ENCODE measurements at regions not wholly inside any gene's neighbourhood (a gene's known extent, or its start where the extent isn't known, plus 50 kb on each side); places are given as distances from the start of the nearest gene placed in this dataset.

DNA sequence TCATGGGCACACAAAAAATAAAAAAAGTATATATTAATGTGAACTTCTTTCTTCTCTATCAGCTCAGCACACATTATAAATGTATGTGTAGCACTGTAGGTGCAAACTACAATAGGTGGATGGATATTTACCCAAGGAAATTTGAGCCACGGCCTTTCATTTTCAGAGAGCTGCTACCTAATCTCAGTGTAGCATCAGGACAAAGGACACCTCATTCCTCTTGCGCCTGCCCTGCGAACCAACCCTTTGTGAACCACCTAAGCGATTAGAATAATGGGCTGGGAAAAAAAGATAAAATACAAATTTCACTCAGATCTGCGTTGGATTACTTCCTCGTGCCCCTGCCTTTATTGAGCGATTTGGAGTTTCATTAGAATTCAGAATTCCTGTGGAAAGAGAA is 263.2 kb downstream of the NR2F2 start:
- no peak overlapping the region for H3K27ac Mint-ChIP-seq
- CTCF ChIA-PET = no interaction called here
- H3K4me3 Mint-ChIP-seq = no peak overlapping the region
- no peaks in the 10 kb centered on the region for H3K9me3 Mint-ChIP-seq
- no peak for DNase-seq
- H3K36me3 Mint-ChIP-seq (ENCODE audit: low read depth) = no peaks in the 10 kb centered on the region
- no peaks in the 10 kb centered on the region for H3K4me1 Mint-ChIP-seq
- POLR2A ChIA-PET = no interaction called here
- H3K27me3 Mint-ChIP-seq = no peaks in the 10 kb centered on the region

DNA sequence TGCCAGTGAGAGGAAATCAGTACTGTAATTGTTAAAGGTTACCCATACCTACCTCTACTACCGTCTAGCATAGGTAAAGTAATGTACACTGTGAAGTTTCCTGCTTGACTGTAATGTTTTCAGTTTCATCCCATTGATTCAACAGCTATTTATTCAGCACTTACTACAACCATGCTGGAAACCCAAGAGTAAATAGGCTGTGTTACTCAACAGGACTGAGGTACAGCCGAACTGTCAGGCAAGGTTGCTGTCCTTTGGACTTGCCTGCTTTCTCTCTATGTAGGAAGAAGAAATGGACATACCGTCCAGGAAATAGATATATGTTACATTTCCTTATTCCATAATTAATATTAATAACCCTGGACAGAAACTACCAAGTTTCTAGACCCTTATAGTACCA is 265.5 kb downstream of the NR2F2 start:
- POLR2A ChIA-PET = no interaction called here
- Mint-ChIP-seq H3K9me3 (no peaks in the 10 kb centered on the region), H3K4me3 (no peak overlapping the region), H3K4me1 (no peaks in the 10 kb centered on the region), H3K27ac (no peak overlapping the region), H3K27me3 (no peaks in the 10 kb centered on the region), H3K36me3 (ENCODE audit: low read depth) (no peaks in the 10 kb centered on the region)
- CTCF ChIA-PET = no interaction called here
- DNase-seq = no peak

DNA sequence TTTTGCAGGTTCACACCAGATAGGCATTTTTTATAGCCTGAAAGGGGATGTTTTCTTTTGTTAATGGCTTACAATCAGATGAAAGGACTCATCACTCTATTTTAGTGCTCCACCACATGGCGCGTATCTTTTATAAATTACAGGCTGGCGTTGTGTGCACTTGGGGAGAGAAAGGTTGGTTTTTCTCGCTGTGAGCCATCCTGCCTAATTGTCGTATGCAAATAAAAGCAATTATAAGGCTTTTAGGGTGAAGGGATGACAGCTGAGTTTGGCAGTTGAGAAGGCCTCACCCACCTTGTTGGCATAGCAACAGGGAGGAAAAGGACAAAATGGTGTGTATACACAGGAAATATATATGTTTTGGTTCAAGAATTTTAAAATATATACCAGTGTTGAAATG is 268.0 kb downstream of the NR2F2 start:
- ChIA-PET POLR2A (no interaction called here), CTCF (no interaction called here)
- no peaks in the 10 kb centered on the region for H3K9me3 Mint-ChIP-seq

DNA sequence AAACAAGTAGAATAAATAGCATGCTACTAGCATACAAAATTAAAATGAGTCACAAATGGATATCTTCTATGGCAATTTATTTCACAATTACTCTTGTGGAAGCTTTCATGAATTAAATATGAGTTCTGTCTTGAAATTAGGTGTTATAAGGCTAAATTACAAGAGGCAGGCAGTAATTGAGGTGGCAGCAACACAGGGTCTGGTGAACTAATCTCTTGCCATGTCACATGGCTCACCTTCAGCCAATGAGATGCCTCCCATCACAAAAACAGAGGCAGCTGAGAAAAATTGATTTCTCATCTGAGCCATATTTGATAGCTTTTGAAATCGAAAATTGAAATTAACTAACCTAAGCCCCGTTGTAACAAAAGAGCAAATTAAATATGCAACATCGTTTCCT is 268.8 kb downstream of the NR2F2 start:
- Mint-ChIP-seq H3K27ac (no peak overlapping the region), H3K9me3 (no peaks in the 10 kb centered on the region), H3K36me3 (ENCODE audit: low read depth) (no peaks in the 10 kb centered on the region), H3K27me3 (no peaks in the 10 kb centered on the region), H3K4me1 (no peaks in the 10 kb centered on the region), H3K4me3 (no peak overlapping the region)
- ChIA-PET CTCF (no interaction called here), POLR2A (no interaction called here)
- DNase-seq = no peak

More for the DNA sequence above, 268.0 kb downstream of the NR2F2 start:
- no peak overlapping the region for H3K27ac Mint-ChIP-seq
- no peaks in the 10 kb centered on the region for H3K36me3 Mint-ChIP-seq (ENCODE audit: low read depth)
- no peaks in the 10 kb centered on the region for H3K4me1 Mint-ChIP-seq
- no peak for DNase-seq
- H3K27me3 Mint-ChIP-seq = no peaks in the 10 kb centered on the region
- H3K4me3 Mint-ChIP-seq = no peak overlapping the region

DNA sequence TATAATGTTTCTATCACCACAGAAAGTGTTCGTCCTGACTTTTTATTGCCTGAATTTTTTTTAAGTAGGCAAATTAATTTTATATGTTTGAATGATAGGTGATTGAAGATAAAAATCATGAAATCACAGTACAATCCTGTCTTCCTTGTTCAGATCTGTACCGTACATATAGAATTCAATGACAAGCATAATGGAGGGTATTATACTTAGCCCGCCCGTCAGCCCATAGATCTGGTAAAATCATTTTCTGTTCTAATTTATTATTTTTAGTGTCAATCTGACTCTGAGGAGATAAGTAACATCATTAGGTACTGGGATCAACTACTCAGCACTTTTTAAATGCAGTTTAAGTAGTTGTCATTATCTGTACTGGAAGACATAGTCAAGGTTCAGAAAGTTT is 269.9 kb downstream of the NR2F2 start:
- Mint-ChIP-seq H3K9me3 (no peaks in the 10 kb centered on the region), H3K4me3 (no peak overlapping the region), H3K4me1 (no peaks in the 10 kb centered on the region), H3K36me3 (ENCODE audit: low read depth) (no peaks in the 10 kb centered on the region), H3K27ac (no peak overlapping the region), H3K27me3 (no peaks in the 10 kb centered on the region)
- no peak for DNase-seq
- CTCF ChIA-PET = no interaction called here
- POLR2A ChIA-PET = no interaction called here

DNA sequence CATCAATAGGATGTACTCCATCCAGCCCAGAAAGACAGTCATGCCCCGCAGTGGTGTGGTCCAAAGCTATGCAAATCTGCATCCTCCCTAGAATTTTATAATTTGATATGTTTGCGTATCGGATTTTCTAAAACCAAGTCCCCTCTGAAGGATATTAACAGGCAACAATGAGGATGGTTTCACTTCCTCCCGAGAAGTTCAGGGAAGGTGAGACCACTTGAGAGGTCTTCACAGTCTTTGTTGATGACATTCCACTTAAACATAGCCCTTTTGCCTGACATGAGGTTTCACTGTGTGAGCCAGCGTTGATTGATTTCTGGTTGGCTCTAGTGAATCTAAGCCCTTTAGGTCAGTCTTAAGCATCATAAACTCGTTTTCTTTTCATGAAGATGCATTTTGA is 276.1 kb downstream of the NR2F2 start:
- Mint-ChIP-seq H3K4me3 (no peak overlapping the region), H3K27ac (no peak overlapping the region), H3K27me3 (no peaks in the 10 kb centered on the region), H3K9me3 (no peaks in the 10 kb centered on the region), H3K36me3 (ENCODE audit: low read depth) (no peaks in the 10 kb centered on the region), H3K4me1 (no peaks in the 10 kb centered on the region)
- no peak for DNase-seq
- POLR2A ChIA-PET = no interaction called here
- CTCF ChIA-PET = no interaction called here

DNA sequence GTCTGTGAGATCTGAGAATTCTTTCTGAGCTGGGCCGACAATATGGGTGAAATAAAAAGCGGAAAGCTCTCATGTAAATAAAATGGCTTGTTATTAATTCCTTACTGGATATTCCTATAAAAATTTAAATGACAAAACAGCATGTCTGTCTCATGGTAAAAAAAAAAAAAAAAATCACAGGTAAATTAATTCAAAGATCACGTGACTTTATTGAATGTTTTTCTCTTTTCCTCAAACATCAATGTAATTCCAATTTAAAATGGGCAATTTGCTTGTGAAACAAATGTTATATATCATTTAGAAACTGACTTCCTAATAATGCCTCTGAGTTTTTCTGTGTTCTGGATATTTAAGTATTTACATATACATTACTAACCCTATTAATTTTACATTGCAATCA is 280.3 kb downstream of the NR2F2 start:
- Mint-ChIP-seq H3K4me3 (no peak overlapping the region), H3K36me3 (ENCODE audit: low read depth) (no peaks in the 10 kb centered on the region), H3K9me3 (peaks cover 2% of the 10 kb centered on the region), H3K4me1 (no peaks in the 10 kb centered on the region), H3K27ac (no peak overlapping the region), H3K27me3 (no peaks in the 10 kb centered on the region)
- DNase-seq = no peak
- CTCF ChIA-PET = no interaction called here
- POLR2A ChIA-PET = no interaction called here

DNA sequence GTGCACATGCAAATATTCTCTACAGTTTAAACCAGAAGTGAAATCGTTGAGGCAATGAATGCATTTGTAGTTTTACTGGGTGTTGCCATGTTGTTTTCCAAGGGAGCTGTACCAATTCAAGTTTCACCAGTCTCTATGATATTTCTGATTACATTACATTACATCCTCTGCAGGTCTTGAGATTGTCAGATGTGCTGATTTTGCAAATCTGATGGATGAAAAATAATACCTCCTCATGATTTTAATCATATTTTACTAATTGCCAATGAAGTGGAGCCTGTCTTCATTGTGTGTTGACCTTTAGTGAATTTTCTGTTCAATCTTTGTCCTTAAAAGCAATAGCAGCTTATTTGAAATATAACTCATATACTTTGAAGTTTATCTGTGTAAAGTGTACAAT is 282.4 kb downstream of the NR2F2 start:
- no peak overlapping the region for H3K27ac Mint-ChIP-seq
- H3K9me3 Mint-ChIP-seq = peaks cover 4% of the 10 kb centered on the region
- CTCF ChIA-PET = no interaction called here
- H3K4me3 Mint-ChIP-seq = no peak overlapping the region
- DNase-seq = no peak
- H3K4me1 Mint-ChIP-seq = no peaks in the 10 kb centered on the region
- H3K27me3 Mint-ChIP-seq = no peaks in the 10 kb centered on the region
- H3K36me3 Mint-ChIP-seq (ENCODE audit: low read depth) = no peaks in the 10 kb centered on the region
- POLR2A ChIA-PET = no interaction called here

DNA sequence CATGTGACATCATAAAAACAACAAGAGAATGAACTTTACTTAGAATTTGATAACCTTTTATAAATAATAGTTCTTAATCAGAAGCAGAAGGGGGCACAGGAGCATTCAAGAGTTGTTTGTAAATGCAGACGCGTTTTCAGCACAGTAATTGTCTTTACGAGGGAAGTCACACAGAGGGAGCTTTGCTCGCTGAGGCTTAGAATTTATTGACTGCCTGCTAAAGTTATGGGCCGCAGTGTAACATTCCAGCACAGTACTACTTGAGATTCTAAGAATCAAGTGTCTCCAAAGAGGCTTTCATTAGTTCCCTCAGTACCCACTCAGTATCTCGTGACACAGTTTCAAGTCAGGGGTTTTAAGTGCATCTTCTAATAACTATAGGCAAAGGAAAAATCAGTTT is 288.7 kb downstream of the NR2F2 start:
- no peak for DNase-seq
- ChIA-PET POLR2A (no interaction called here), CTCF (no interaction called here)
- H3K4me3 Mint-ChIP-seq = no peak overlapping the region
- peaks cover 4% of the 10 kb centered on the region for H3K9me3 Mint-ChIP-seq
- H3K4me1 Mint-ChIP-seq = no peaks in the 10 kb centered on the region
- no peaks in the 10 kb centered on the region for H3K27me3 Mint-ChIP-seq
- H3K36me3 Mint-ChIP-seq (ENCODE audit: low read depth) = no peaks in the 10 kb centered on the region
- H3K27ac Mint-ChIP-seq = no peak overlapping the region

DNA sequence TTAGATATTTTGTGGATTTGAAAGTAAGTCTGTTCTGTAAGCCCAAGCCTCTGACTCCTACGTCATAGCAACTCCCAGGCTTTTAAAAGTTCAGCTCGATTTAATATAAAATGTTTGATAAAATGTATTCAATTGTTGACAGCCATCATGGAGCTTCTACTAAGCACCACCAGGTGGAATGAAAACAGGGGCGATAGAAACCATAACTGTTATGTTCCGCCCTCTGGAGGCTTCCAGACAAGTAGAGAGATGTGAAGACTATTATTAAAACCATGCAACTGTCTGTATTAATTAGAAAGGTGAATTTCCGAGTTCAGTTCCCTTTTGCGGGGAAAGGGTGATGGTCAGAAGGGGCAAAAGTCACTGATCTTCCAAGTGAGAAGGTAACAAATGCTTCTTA is 292.2 kb downstream of the NR2F2 start:
- Mint-ChIP-seq H3K9me3 (peaks cover 1% of the 10 kb centered on the region), H3K36me3 (ENCODE audit: low read depth) (no peaks in the 10 kb centered on the region), H3K27me3 (no peaks in the 10 kb centered on the region), H3K4me1 (no peaks in the 10 kb centered on the region), H3K27ac (no peak overlapping the region), H3K4me3 (no peak overlapping the region)
- POLR2A ChIA-PET = no interaction called here
- CTCF ChIA-PET = no interaction called here
- no peak for DNase-seq

DNA sequence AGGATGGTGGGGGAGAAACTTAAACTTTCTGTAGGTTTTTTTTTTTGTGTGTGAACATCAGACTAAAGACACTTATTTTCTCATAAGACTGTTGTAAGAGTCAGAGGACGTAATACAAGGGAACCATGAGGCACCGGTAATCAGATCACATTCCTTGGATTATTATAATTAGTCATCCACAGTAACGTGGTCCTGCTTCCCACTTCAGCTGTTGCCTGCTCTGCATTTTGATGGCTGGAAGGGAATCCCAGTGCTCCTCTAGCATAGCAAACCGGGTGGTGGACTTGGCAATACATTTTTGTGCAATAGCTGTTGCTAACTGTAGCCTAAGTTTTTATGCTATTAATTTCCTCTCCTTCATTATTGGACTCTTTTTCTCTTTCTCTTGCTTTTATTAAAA is 294.8 kb downstream of the NR2F2 start:
- Mint-ChIP-seq H3K4me3 (no peak overlapping the region), H3K36me3 (ENCODE audit: low read depth) (no peaks in the 10 kb centered on the region), H3K4me1 (no peaks in the 10 kb centered on the region), H3K27me3 (no peaks in the 10 kb centered on the region), H3K27ac (no peak overlapping the region), H3K9me3 (no peaks in the 10 kb centered on the region)
- POLR2A ChIA-PET = no interaction called here
- no peak for DNase-seq
- CTCF ChIA-PET = no interaction called here

DNA sequence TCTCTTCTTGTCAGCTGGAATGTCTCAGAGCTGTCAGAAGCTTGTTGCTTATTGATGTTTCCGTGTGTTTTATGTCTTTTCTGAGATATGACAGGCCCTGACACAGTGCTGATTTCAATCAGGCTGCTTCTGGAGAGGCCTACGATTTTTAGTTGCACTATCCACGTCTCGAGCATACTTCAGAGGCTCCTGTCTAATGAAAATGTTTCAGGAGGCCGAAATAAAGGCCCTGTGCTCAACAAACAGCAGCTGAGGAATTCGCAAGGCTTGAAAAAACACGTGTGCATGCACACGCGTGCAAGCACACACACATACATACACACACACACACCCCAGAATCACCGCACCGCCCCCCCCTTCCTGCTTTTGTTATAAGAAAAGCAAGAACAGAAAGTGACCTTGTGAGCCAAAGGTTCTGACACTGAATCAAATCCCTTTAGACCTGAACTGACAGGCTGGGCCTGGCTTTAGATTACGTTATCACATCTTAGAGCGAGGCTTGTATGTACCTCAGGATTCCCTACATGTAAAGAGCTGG is 296.6 kb downstream of the NR2F2 start:
- Mint-ChIP-seq H3K36me3 (ENCODE audit: low read depth) (no peaks in the 10 kb centered on the region), H3K27me3 (no peaks in the 10 kb centered on the region), H3K4me3 (no peak overlapping the region), H3K9me3 (no peaks in the 10 kb centered on the region), H3K4me1 (no peaks in the 10 kb centered on the region), H3K27ac (no peak overlapping the region)
- DNase-seq = no peak
- ChIA-PET CTCF (no interaction called here), POLR2A (no interaction called here)

DNA sequence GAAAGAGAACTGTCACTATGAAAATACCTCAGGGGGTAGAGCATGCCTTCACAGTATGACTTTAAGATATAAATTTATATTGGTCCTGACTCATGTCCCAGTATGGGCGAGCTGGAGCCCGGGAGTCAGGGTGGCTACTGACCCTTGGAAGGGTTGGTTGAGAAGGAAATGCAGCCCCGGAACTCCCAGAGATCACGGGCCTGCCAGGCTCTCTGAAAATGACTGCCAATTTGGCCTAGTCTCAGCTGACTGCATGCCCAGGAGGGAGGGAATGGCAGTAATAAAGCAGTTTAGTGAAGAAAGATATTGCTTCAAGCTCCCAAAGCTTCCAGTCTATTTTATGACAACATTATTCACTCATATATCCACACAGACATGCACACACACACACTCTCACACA is 299.0 kb downstream of the NR2F2 start:
- Mint-ChIP-seq H3K36me3 (ENCODE audit: low read depth) (no peaks in the 10 kb centered on the region), H3K4me1 (no peaks in the 10 kb centered on the region), H3K27me3 (no peaks in the 10 kb centered on the region), H3K9me3 (no peaks in the 10 kb centered on the region), H3K4me3 (no peak overlapping the region), H3K27ac (no peak overlapping the region)
- CTCF ChIA-PET = no interaction called here
- POLR2A ChIA-PET = no interaction called here
- no peak for DNase-seq

DNA sequence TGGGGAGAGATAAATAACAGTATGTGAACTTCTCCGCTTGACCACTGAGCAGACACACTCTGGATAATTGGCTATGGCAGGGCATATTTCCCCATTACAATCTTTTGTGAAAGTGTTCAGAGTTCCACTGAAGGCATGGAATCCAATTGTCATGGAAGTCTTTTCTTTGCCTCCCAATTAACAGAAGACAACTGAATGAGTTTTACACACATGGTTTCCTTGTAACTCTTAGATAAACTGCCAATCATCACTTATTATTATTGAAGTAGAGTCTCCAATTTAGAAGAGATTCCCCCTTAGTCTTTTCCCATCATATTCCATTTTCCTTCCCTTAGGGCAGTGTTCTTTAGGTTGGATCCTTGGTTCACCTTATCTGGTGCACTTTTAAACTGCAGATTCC is 308.3 kb downstream of the NR2F2 start:
- Mint-ChIP-seq H3K27me3 (no peaks in the 10 kb centered on the region), H3K4me3 (no peak overlapping the region), H3K4me1 (no peaks in the 10 kb centered on the region), H3K27ac (no peak overlapping the region), H3K36me3 (ENCODE audit: low read depth) (no peaks in the 10 kb centered on the region), H3K9me3 (no peaks in the 10 kb centered on the region)
- no peak for DNase-seq
- POLR2A ChIA-PET = no interaction called here
- CTCF ChIA-PET = no interaction called here

DNA sequence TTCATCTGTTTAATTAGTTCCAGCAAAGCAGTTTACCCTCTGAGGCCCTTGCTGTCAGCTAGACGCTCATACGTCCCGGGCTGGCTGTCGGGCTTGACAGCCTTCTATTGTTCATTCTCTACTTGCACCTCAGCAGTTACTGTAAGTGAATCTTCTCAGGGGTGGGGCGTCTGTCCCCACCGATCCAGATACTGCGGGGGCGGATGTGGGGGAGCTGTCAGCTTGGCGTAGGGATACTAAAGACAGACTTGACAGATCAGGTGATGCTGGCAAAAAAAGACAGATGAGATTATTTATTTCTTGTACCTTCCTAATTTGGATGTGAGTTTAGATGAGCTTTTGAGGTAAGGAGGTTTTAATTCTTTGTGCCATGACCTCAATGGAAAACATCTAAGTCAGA is 315.3 kb downstream of the NR2F2 start:
- Mint-ChIP-seq H3K4me1 (no peaks in the 10 kb centered on the region), H3K4me3 (no peak overlapping the region), H3K36me3 (ENCODE audit: low read depth) (no peaks in the 10 kb centered on the region), H3K27me3 (no peaks in the 10 kb centered on the region), H3K9me3 (no peaks in the 10 kb centered on the region), H3K27ac (no peak overlapping the region)
- DNase-seq = no peak
- POLR2A ChIA-PET = no interaction called here
- CTCF ChIA-PET = interaction anchor here (0.6 kb wide), 1 partner anchor 1085 kb away, joined by 3 read pairs; no protein-coding TSS in a partner anchor

Measured in activated CD4-positive, alpha-beta T cell treated with anti-CD3 and anti-CD28 coated beads, Interleukin-2, amount 10 ng/mL, durations not matched to agents 7 days and 5 days (primary cell).